Neural cell (in vitro differentiated cells): ENCODE measurements at regions not wholly inside any gene's neighbourhood (a gene's known extent, or its start where the extent isn't known, plus 50 kb on each side); places are given as distances from the start of the nearest gene placed in this dataset.

ENCODE experiments used
- H2AFZ ChIP-seq: fragments of 200-600, 300-800 bp; sonication (generic), shearing (Covaris generic); 2 replicates; pipeline ENCODE4 v1.6.0; 2014; ENCODE audit warnings: low read depth, mild to moderate bottlenecking, antibody characterized with exemption, low read length, moderate library complexity
- H3F3A ChIP-seq: fragments of 200-600 bp; shearing (Covaris generic); 2 replicates; pipeline ENCODE4 v1.6.1; 2016; ENCODE audit warnings: mild to moderate bottlenecking, moderate library complexity, mixed read lengths, antibody characterized with exemption, low read length; ENCODE audit not compliant: insufficient read depth, poor library complexity, severe bottlenecking
- H3K27ac ChIP-seq: fragments of 200-600, 300-800 bp; sonication (generic), shearing (Covaris generic); 2 replicates; pipeline ENCODE4 v1.5.1; 2014; ENCODE audit warnings: mild to moderate bottlenecking, low read length, moderate library complexity
- H3K27me3 ChIP-seq: fragments of 300-800, 200-600 bp; sonication (generic), shearing (Covaris generic); 2 replicates; pipeline ENCODE4 v1.6.0; 2014; ENCODE audit warnings: mild to moderate bottlenecking, low read depth, low read length, moderate library complexity; ENCODE audit not compliant: insufficient read depth
- H3K36me3 ChIP-seq: fragments of 300-800, 200-600 bp; sonication (generic), shearing (Covaris generic); 2 replicates; pipeline ENCODE4 v1.5.1; 2014; ENCODE audit warnings: mild to moderate bottlenecking, antibody characterized with exemption, low read length, moderate library complexity; ENCODE audit not compliant: insufficient read depth
- H3K4me2 ChIP-seq: fragments of 300-800, 200-600 bp; sonication (generic), shearing (Covaris generic); 2 replicates; pipeline ENCODE4 v1.6.0; 2014; ENCODE audit warnings: mild to moderate bottlenecking, low read length
- H3K4me3 ChIP-seq: fragments of 300-800, 200-600 bp; sonication (generic), shearing (Covaris generic); 2 replicates; pipeline ENCODE4 v1.5.1; 2014; ENCODE audit warnings: mild to moderate bottlenecking, low read length, moderate library complexity
- H3K79me2 ChIP-seq: fragments of 200-600 bp; shearing (Covaris generic); replicated peaks from 2 replicates; pipeline ENCODE4 v1.6.0; 2014; ENCODE audit warnings: mild to moderate bottlenecking, low read length, moderate library complexity; ENCODE audit not compliant: insufficient read depth
- H3K9ac ChIP-seq: fragments of 300-800, 200-600 bp; sonication (generic), shearing (Covaris generic); 2 replicates; pipeline ENCODE4 v1.6.1; 2016; ENCODE audit warnings: mild to moderate bottlenecking, low read length, mixed read lengths
- H3K9me2 ChIP-seq: fragments of 200-600 bp; shearing (Covaris generic); 2 replicates; pipeline ENCODE4 v1.6.1; 2016; ENCODE audit warnings: mild to moderate bottlenecking, low read length, mixed read lengths; ENCODE audit not compliant: insufficient read depth
- H3K9me3 ChIP-seq: fragments of 200-600, 300-800 bp; sonication (generic), shearing (Covaris generic); 2 replicates; pipeline ENCODE4 v1.6.1; 2016; ENCODE audit warnings: mild to moderate bottlenecking, mixed run types, low read length, moderate library complexity, mixed read lengths
- H4K20me1 ChIP-seq: fragments of 200-600 bp; shearing (Covaris generic); 2 replicates; pipeline ENCODE4 v1.6.1; 2016; ENCODE audit warnings: mild to moderate bottlenecking, mixed run types; ENCODE audit not compliant: insufficient read depth
- EP300 ChIP-seq: fragments of 450-650 bp; conservative IDR thresholded peaks from 2 replicates; pipeline ENCODE4 v1.6.1; 2014; ENCODE audit warnings: antibody characterized with exemption, mild to moderate bottlenecking, moderate library complexity; ENCODE audit not compliant: poor library complexity, severe bottlenecking
- EZH2 ChIP-seq: fragments of 200-600, 300-800 bp; shearing (Covaris generic), sonication (generic); IDR thresholded peaks from 2 replicates; pipeline ENCODE4 v1.6.1; 2014; ENCODE audit warnings: antibody characterized with exemption, low read length, borderline replicate concordance, mild to moderate bottlenecking; ENCODE audit not compliant: insufficient read depth, poor library complexity, severe bottlenecking
- MXI1 ChIP-seq: fragments of 450-650 bp; conservative IDR thresholded peaks from 2 replicates; pipeline ENCODE4 v1.6.1; 2014; ENCODE audit warnings: antibody characterized with exemption, mild to moderate bottlenecking; ENCODE audit not compliant: poor library complexity, severe bottlenecking
- POLR2AphosphoS5 ChIP-seq: IDR thresholded peaks from 2 replicates; pipeline ENCODE4 v1.6.1; 2012
- RAD21 ChIP-seq: fragments of 450-650 bp; conservative IDR thresholded peaks from 2 replicates; pipeline ENCODE4 v1.6.1; 2014; ENCODE audit warnings: antibody characterized with exemption, mild to moderate bottlenecking, moderate library complexity
- SMC3 ChIP-seq: fragments of 450-650 bp; conservative IDR thresholded peaks from 2 replicates; pipeline ENCODE4 v1.6.1; 2014; ENCODE audit warnings: antibody characterized with exemption, mild to moderate bottlenecking, moderate library complexity; ENCODE audit not compliant: poor library complexity
- TAF1 ChIP-seq: IDR thresholded peaks from 2 replicates; pipeline ENCODE4 v1.6.1; 2012; ENCODE audit warnings: low read depth
- TF ChIP-seq, protein P1 (sequence below): IDR thresholded peaks from 2 replicates; pipeline ENCODE4 v1.6.1; 2012; ENCODE audit warnings: borderline replicate concordance
- TF ChIP-seq, protein P2 (sequence below): fragments of 450-650 bp; IDR thresholded peaks from 2 replicates; pipeline ENCODE4 v1.5.1; 2014; ENCODE audit warnings: antibody characterized with exemption, mild to moderate bottlenecking, moderate library complexity; ENCODE audit not compliant: poor library complexity, severe bottlenecking

DNA sequence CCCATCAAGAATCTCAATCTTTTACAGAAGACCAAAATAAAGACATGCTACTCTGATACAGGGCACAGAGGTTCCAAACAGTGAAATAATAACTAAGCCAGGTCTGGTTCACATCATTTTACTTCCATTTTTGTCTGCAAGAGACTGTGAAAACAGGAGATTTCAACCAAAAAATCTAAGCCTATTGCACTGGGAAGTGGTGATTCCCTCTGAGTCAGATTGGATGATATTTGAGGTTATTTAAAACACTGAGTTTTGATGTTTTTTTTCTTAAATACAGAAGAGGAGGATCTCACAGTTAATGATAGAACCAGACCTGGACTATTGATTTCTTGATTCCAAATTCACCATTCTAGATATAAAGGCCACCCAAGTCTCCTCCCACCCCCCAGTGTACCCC, 117.3 kb upstream of the FAM20A start:
- Histone ChIP-seq H4K20me1 (no peaks in the 10 kb centered on the region), H3F3A (no peaks in the 10 kb centered on the region), H3K27ac (no peak overlapping the region), H3K27me3 (no peaks in the 10 kb centered on the region), H3K9me2 (no peaks in the 10 kb centered on the region), H3K36me3 (no peaks in the 10 kb centered on the region), H3K9me3 (no peaks in the 10 kb centered on the region), H3K9ac (no peak overlapping the region), H3K4me3 (no peak overlapping the region), H3K79me2 (no peaks in the 10 kb centered on the region), H2AFZ (no peak overlapping the region), H3K4me2 (no peak overlapping the region)
- TF ChIP-seq, protein P1, sequence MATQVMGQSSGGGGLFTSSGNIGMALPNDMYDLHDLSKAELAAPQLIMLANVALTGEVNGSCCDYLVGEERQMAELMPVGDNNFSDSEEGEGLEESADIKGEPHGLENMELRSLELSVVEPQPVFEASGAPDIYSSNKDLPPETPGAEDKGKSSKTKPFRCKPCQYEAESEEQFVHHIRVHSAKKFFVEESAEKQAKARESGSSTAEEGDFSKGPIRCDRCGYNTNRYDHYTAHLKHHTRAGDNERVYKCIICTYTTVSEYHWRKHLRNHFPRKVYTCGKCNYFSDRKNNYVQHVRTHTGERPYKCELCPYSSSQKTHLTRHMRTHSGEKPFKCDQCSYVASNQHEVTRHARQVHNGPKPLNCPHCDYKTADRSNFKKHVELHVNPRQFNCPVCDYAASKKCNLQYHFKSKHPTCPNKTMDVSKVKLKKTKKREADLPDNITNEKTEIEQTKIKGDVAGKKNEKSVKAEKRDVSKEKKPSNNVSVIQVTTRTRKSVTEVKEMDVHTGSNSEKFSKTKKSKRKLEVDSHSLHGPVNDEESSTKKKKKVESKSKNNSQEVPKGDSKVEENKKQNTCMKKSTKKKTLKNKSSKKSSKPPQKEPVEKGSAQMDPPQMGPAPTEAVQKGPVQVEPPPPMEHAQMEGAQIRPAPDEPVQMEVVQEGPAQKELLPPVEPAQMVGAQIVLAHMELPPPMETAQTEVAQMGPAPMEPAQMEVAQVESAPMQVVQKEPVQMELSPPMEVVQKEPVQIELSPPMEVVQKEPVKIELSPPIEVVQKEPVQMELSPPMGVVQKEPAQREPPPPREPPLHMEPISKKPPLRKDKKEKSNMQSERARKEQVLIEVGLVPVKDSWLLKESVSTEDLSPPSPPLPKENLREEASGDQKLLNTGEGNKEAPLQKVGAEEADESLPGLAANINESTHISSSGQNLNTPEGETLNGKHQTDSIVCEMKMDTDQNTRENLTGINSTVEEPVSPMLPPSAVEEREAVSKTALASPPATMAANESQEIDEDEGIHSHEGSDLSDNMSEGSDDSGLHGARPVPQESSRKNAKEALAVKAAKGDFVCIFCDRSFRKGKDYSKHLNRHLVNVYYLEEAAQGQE = no peak
- TF ChIP-seq TAF1 = no peak
- TF ChIP-seq SMC3 = no peak
- no peak for TF ChIP-seq RAD21
- no peak for TF ChIP-seq MXI1
- TF ChIP-seq POLR2AphosphoS5 = no peak
- TF ChIP-seq EP300 = no peak
- no peak for TF ChIP-seq EZH2
- TF ChIP-seq, protein P2, sequence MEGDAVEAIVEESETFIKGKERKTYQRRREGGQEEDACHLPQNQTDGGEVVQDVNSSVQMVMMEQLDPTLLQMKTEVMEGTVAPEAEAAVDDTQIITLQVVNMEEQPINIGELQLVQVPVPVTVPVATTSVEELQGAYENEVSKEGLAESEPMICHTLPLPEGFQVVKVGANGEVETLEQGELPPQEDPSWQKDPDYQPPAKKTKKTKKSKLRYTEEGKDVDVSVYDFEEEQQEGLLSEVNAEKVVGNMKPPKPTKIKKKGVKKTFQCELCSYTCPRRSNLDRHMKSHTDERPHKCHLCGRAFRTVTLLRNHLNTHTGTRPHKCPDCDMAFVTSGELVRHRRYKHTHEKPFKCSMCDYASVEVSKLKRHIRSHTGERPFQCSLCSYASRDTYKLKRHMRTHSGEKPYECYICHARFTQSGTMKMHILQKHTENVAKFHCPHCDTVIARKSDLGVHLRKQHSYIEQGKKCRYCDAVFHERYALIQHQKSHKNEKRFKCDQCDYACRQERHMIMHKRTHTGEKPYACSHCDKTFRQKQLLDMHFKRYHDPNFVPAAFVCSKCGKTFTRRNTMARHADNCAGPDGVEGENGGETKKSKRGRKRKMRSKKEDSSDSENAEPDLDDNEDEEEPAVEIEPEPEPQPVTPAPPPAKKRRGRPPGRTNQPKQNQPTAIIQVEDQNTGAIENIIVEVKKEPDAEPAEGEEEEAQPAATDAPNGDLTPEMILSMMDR = no peak

DNA sequence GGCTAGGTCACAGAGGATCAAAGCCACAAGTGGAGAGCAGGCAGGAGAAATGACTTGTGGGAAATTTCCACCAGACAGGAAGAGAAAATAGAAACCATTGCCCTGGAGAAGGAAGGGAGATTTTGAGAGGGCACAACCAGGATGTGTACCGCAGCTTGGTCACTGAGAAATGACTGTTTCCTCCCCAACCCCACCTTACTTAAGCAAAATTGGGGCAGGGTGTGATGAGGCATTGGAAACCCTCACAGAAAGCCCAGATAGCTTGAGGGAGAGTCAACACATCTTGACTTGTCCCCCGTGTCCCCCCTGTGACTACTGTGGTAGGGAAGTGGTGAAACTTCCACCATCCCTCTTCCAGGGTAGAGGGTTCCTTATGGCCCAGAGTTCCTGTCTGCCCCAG, 113.5 kb upstream of the FAM20A start:
- Histone ChIP-seq H3K9me3 (no peaks in the 10 kb centered on the region), H3K36me3 (no peaks in the 10 kb centered on the region), H3K27me3 (no peaks in the 10 kb centered on the region), H3K9ac (no peak overlapping the region), H3F3A (no peaks in the 10 kb centered on the region), H2AFZ (no peak overlapping the region), H4K20me1 (no peaks in the 10 kb centered on the region), H3K4me3 (no peak overlapping the region), H3K9me2 (no peaks in the 10 kb centered on the region), H3K79me2 (no peaks in the 10 kb centered on the region), H3K4me2 (no peak overlapping the region), H3K27ac (no peak overlapping the region)
- TF ChIP-seq RAD21 (no peak), SMC3 (no peak), EZH2 (no peak), POLR2AphosphoS5 (no peak), TAF1 (no peak), MXI1 (no peak), EP300 (no peak)
- TF ChIP-seq, protein P2 = no peak
- TF ChIP-seq, protein P1 = no peak
